GM18858 (cell line): ENCODE measurements at regions not wholly inside any gene's neighbourhood (a gene's known extent, or its start where the extent isn't known, plus 50 kb on each side); places are given as distances from the start of the nearest gene placed in this dataset.

ENCODE experiments used
- ATAC-seq: cut with Tn5 transposase; IDR thresholded peaks from one replicate; pipeline ENCODE4 v1.9.1; 2021; ENCODE audit not compliant: unreplicated experiment

DNA sequence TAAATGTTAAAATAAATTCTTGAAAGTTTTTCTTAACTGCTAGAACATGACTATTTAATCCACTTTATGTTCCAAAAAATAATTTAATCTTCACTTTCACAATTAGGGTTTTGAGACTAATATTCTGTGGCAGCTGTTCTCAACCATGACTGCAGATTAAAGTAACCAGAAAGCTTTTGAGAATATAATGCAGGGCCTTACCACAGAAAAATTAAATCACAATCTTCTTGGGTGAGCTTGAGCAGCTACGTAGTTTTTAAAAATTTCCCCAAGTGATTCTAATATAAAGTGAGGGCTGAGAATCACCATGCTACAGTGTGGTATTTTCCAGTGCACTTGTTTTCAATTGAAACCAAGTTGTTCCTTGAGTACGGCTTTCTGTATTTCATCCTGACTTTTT lies 196.6 kb upstream of the PTCHD4 start:
- no peak for ATAC-seq

DNA sequence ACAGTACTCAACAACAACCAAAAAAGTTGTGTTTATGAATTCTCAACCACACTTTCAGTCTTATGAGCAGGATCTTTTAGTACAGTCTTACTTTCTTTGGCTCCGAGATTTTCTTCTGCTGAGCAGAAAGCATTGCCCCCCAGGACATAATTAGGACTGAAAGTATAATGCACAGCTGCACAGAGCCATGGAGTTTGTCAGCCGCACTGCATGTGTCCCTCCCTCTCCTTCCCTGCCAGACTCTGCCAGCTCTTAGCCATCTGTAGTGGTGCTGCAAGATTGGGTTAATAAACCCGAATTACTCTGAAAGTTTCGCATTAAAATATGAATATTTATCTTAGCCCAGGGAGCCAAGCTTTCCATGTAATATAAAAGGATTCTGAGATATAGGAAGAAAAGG lies 179.6 kb upstream of the PTCHD4 start:
- no peak for ATAC-seq

DNA sequence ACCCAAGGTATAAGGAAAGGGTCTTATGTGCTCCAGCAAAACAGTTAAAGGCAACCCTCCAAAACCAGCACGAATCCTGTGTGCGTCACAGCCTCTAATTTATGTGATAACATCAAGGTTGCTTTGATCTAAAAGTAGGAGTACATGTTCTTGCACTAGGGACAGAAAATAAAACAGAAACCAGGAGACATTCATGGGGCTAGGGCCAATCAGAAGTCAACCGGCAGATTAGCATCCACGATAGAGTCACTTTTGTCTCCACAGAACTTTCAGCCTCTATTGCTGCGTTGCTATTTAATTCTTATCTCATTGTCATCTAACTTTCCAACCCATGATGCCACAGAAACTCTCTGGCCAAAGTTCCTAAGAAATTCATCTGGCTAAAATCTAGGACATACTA lies 178.8 kb upstream of the PTCHD4 start:
- no peak for ATAC-seq

DNA sequence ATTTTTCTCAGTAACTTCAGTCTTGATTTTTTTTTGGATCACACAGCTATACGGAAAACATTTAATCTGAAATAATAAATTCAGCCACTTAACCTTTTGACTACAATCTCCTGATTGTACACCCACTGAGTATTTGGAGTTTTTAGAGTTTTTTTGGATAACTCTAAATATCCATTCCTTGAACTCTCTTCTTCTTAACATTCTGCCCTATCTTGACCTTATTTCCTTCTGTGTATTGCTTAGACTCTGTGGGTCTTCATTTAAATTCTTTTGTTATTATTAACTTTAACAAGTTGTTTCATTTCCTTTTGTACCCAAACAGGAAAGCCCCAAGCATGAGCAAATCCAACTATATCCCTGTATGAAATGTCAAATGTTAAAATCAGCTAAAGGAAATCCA lies 170.2 kb upstream of the PTCHD4 start:
- no peak for ATAC-seq

DNA sequence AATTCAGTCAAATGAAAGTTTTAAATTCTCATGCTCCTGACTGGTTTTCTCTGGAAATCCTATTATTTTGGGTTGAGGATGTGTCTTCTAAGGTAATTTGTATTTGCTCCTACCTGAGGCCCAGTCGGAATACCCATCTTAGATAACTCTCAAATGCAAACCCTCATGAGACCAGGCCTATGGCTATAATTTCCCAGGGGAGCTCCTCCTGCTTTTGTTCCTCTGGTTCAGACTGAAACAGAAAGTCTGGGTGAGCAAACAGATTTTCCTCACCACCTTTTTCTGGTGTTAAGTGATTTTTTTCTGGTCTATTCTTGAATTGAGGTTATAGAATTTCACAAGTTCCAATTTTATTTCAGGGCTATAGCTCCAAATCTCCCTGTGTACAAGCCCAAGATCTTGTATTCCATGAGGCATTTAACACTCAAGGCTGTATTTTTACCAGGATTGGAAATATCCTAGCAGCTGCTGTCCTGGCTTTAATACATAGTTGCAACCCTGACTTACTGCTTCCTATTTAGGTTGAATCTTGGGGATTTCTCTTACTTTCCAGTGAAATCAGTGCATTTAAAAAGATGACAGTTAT lies 169.1 kb upstream of the PTCHD4 start:
- no peak for ATAC-seq

DNA sequence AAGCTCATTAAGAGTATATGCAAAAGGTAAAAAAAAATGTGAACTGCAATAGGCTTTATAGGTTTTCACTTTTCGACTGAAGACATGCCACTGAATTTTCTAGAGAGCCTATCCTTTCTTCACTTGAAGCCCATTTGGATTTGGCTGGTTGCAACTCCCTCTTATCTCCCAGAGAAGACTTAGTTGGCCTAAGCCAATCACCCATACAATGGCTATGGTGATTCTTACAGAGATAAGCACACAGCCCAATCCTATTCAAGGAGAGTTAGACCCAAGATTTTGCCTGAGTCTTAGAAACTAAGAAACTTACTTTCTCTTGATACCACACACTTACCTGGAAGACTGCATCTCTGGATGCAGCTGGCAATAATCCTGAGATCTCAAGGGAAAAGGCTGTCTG lies 167.3 kb upstream of the PTCHD4 start:
- ATAC-seq, result no peak

DNA sequence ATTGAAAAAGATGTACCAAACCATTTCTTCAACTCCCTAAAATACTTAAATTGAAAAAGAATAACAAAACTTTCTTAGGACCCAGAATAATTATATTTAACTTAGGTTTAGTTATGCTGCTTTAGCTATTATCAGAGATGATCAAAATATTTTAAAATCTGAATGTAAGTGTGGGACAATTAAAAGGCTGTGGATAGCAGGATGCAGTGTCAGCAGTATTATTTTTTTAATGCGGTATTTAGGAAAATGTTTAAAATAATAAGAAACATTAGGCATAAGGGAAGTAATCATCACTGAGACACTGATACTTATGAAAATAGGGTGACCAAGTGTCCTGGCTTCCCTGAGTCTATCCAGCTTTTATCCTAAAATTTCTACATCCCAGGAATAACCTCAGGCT lies 161.5 kb upstream of the PTCHD4 start:
- no peak for ATAC-seq

DNA sequence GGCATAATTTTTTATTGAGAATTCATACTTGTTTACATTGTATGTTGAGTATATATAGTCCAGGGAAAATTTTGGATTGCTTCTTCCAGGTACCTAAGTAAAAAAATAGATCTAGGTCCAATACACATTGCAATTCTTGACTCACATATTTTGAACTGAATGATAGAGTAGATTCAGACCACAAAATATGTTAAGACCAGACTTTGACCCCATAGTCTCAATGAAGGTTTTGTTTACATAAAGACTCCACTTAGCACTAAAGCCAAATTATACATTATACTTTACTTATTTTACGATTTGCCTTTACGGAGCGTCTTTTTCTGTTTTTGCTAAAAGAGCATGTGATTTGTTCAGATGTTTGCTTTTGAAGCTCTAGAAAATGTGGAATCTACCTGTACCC lies 144.1 kb upstream of the PTCHD4 start:
- ATAC-seq, result no peak

DNA sequence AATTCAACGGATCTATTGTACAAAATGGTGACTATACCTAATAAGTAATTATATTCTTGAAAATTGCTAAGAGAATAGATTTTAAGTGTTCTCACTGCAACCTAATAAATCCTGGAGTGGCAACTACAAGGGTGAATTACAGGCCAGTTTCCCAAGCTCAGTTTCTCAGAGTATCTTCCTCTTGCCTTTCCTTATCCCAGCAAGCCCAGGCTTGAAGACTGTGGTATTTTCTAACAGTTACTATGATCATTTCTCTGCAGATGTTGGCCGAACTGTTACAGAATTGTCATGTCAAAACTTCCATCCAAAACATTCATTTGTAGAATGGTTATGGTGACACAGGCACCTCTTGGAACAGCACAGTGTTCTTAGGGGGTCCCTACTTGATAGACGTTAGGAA lies 138.1 kb upstream of the PTCHD4 start:
- ATAC-seq, result no peak

DNA sequence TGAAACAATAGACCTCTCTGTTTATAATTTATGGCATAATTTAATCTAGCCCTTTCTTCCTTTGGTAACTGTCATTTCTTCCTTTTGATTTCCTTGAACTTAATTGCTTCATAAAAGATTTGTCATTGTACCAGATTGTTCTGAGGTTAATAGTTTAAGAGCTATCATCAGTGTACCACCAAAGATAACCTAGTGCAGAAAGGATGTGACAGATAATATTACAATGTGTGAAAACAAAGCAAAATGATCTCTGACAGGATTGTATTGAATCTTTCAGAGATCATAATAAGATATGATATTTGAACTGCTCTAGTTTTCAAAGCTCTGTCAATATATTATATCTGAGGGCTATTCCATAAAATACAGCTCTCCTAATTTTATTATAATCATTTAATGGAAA lies 132.1 kb upstream of the PTCHD4 start:
- no peak for ATAC-seq

DNA sequence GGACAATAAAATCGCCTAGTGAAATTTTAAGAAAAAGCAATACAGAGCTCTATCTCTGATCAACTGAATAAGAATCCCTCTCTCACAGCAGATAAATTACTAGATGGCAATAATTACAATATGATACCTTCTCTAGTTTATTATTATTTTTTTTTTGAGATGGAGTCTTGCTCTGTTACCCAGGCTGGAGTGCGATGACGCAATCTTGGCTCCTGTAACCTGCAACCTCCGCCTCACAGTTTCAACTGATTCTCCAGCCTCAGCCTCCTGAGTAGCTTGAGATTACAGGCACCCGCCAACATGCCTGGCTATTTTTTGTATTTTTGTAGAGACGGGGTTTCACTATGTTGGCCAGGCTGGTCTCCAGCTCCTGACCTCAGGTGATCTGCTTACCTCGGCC lies 129.3 kb upstream of the PTCHD4 start:
- no peak for ATAC-seq

DNA sequence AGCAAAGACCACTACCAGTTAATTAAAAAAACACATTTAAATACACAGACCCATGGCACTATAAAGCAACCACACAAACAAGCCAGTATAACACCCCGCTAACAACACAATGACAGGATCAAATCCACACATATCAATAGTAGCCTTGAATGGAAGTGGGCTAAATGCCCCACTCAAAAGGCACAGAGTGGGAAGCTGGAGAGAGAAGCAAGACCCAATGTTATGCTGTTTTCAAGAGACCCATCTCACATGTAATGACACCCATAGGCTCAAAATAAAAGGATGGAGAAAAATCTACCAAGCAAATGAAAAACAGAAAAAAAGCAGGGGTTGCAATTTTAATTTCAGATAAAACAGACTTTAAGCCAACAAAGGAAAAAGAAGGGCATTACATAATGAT lies 125.4 kb upstream of the PTCHD4 start:
- ATAC-seq, result no peak

DNA sequence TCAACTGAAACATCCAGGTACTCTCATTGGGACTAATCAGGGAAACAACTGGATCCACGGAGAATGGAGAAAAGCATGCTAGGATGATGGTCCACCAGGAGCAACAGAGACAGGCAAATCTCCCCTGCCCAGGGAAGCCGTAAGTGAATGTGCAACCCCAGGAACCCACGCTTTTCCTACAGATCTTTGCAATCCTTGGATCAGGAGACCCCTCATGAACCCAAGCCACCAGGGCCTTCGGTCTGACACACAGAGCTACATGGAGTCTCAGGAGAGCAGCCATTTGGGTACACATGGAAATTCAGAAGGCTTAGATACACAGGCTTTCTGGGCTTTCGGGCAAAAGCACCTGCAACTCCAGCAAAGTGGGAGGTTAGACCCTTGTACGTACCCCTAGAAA lies 122.1 kb upstream of the PTCHD4 start:
- ATAC-seq, result no peak

DNA sequence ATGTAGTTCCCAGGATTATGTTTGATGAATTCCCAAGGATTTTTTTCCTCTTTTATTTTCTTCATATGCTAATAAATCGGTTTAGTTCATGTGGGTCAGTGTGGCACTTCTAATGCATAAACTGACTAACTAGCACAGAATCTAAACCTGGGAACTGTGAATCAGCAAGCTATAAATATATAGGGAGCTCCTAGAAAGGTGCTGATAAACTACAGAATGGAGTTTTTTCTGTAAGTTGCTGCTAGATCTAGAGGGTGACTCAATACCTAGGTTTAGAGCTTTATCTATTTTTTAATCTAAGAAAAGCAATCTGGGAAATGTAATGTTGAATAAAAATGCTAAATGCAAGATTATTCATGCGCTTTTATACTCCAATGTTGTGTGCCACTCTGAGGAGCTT lies 118.8 kb upstream of the PTCHD4 start:
- no peak for ATAC-seq

DNA sequence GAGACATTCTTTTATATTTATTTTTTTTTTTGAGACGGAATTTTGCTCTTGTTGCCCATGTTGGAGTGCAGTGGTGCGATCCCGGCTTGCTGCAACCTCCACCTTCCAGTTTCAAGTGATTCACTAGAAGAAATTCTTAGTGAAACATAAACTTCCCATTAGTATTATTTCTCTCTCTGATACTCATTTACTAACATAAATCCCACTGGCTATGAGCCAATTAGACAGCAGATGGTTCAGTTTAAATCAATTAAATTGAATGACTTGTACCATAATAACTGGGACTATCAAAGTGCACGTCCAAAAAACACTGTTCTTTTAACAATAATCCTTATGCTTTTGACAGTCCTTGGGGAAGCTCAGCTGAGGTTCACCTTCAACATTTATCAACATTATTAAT lies 111.2 kb upstream of the PTCHD4 start:
- ATAC-seq, result no peak

DNA sequence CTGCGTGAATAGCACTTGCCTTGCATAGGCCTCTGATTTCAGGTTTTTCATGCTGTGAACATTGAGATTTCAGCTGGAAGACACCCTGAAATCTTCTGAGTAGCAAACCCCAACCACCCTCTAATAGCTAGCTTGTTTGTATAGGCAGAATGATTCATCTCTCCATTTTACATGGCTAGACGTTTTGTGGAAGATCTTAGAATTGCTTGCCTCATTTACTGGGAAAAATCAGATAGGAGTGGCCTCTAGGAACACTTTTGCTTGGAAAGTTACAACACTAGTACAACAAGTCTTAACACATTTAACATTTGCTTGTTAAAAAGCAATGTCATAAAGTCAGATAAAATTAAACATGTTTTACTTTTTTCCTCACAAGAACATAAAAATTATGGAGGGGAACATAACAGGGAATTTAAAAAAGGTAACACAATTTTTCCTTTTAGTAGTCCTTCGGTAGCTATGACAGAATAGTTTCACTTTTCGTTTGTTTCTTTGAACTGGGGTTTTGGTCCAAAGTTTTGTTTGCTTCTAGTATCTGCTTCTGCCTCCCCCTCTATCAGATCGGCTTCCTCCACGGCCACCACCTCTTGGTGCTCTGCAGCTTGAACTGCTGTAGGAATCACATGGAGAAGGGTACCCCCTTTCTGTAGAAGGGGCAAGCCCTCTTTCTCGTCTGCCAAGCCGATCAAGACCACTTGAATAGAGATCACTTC lies 102.2 kb upstream of the PTCHD4 start:
- ATAC-seq, result no peak

DNA sequence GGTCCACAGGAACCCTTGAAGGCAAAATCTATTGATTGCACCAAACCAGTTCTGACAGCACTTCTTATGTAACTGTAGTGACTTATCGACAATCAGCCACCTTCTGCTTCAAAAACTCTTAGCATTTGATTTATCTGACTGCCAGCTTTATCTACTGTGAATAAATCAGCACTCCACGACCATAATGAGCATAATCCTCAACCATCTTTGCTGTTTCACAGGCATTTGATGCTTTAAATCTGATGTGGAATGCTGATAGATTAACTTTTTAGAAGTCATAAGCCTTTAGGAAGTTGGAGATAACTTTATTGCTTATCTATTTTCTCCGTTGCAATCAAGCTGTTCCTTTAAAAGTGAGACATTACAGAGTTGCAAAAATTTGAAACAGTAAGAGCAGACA lies 101.5 kb upstream of the PTCHD4 start:
- no peak for ATAC-seq

DNA sequence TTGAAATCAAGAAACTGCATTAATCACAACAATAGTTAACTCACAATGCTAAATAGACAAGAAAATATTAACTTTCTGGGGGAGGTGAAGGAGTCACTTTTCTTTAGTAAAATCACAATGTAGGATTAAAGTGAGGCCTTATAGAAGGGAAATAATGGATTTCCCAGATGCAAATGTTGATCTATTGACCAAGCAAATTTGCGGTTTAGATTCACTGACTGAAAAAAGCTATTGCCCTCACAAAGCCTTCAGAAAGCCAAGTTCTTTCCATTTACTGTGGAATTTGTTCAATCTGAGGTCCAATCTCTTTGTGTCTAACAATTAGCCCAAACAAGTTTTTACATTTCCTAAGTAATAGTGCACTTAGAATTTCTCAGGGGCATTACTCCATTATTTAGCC lies 95.1 kb upstream of the PTCHD4 start:
- no peak for ATAC-seq

DNA sequence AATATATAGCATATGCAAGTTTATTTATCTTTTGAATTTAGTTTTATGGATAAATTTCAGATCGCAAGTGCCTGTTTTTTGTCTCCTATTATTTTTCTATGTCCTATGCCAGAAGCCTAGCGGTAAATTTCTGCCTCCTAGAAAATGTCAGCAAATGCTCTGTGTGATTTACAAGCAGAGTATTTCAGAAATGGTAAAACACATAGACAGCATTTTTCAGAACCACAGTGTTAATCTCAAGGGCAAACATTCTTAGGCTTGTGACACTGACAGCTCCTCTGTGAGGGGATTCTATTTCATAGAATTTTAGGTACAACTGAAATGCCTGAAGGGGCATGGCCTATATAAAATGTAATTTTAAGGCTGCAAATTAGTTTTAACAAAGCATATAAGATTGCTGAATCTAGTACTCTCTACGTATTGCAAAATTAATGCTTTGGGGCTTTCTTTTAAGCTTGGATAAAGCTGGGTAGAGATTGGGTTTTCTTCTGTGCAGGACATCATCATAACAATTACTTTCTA lies 89.9 kb upstream of the PTCHD4 start:
- no peak for ATAC-seq

DNA sequence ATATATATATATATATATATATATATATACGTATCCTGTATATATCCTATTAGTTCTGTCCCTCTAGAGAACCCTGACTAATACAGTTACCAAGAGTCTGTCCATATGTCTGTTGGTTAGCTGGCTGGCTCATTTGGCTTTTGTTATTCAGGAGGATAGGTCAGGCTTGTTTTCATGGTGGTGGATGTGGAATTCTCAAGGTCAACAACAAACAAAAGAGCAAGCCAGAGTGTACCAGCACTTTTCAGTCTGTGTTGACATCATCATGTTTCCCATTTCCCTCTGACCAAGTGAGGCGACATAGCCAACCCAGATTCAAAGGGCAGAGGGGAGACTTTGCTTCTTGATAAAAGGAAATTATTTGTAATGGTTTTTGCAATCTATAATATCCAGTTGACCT lies 88.5 kb upstream of the PTCHD4 start:
- no peak for ATAC-seq

DNA sequence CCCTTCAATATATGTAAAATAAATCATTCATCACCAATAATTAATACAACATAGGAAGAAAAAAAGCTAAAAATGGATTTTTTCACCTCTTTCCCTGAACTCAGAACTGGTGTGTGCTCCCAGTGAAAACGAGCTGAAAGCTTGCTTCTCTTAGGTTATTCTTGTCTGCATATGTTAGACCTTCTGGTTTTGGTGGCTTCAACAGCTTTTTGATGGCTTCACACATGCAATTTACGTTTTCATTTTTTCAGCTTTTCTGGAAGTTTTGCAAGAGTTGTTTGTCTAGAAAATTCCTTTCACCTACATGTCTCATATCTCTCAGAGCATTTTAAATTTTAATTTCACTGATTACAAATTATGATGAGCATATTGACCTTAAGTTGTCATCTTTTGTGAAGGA lies 86.9 kb upstream of the PTCHD4 start:
- ATAC-seq, result no peak

DNA sequence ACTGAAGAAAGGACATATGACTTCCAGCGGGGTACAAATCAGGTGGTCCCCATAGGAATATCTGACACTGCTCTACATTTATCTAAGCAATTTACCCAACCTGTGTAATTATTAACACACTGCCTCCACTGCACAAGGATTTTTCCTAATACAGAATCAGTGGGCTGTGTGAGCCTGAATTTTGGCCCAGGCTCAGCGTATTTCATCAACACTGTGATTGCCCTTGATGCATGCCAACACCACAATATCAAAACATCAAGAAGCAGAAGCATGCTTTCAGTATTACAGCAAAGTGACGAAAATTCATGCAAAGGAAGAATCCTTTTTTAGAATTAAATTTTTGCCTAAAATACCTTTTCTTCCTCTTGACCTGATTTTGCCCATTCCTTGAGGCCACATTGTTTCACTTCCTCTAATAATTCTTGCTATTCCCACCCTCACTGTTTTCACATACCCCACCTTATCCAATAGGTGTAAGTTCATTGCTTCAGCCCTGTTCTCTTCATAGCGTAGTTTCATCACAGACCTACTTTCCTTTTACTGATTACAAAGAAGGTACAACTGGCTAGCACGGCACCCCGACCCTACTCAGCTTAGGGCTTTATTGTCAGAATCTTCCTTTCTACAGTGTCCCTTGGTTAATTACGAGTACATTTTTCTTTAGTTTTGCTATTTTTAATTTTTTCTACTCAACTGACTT lies 83.7 kb upstream of the PTCHD4 start:
- no peak for ATAC-seq
